D721Med (cell line): ENCODE measurements at regions not wholly inside any gene's neighbourhood (a gene's known extent, or its start where the extent isn't known, plus 50 kb on each side); places are given as distances from the start of the nearest gene placed in this dataset.

ENCODE experiments used
- DNase-seq: peaks from one replicate; pipeline ENCODE4 v3.0.0; 2011; ENCODE audit warnings: low spot score; ENCODE audit not compliant: insufficient read length
- FAIRE-seq: peaks from 2 replicates; lab custom pipeline; 2011; peaks lifted over from hg19 to GRCh38; lab: Jason Lieb, UNC
- CTCF ChIP-seq: IDR thresholded peaks from 2 replicates; pipeline ENCODE4 v1.5.1; 2012; ENCODE audit warnings: mild to moderate bottlenecking, control low read depth; ENCODE audit not compliant: insufficient read depth; ENCODE audit errors: missing control alignments

- DNase-seq = no peak
- TF ChIP-seq CTCF = no peak
- no peak for FAIRE-seq
Measured at GRCh38 chr2:118627156-118627555, 220.3 kb downstream of the EN1 start.

GRCh38 chr2:118622913-118623312, 224.5 kb downstream of the EN1 start:
- DNase-seq = no peak
- no peak for FAIRE-seq
- TF ChIP-seq CTCF = no peak

GRCh38 chr2:118622108-118622507, 225.3 kb downstream of the EN1 start:
- no peak for DNase-seq

GRCh38 chr2:118618279-118618678, 229.2 kb downstream of the EN1 start:
- FAIRE-seq (no peak), DNase-seq (no peak)
- TF ChIP-seq CTCF = no peak

More at GRCh38 chr2:118622108-118622507, 225.3 kb downstream of the EN1 start:
- FAIRE-seq = no peak
- no peak for TF ChIP-seq CTCF

- no peak for DNase-seq
- TF ChIP-seq CTCF = no peak
- no peak for FAIRE-seq
Measured at GRCh38 chr2:118616432-118616831, 231.0 kb downstream of the EN1 start.

GRCh38 chr2:118614841-118615271, 232.6 kb downstream of the EN1 start:
- no peak for TF ChIP-seq CTCF
- FAIRE-seq (no peak), DNase-seq (no peak)

- DNase-seq (no peak), FAIRE-seq (no peak)
- TF ChIP-seq CTCF = no peak
Measured at GRCh38 chr2:118613737-118614136, 233.7 kb downstream of the EN1 start.
